ENCODE measurements at regions not wholly inside any gene's neighbourhood (a gene's known extent, or its start where the extent isn't known, plus 50 kb on each side); places are given as distances from the start of the nearest gene placed in this dataset.

DNA sequence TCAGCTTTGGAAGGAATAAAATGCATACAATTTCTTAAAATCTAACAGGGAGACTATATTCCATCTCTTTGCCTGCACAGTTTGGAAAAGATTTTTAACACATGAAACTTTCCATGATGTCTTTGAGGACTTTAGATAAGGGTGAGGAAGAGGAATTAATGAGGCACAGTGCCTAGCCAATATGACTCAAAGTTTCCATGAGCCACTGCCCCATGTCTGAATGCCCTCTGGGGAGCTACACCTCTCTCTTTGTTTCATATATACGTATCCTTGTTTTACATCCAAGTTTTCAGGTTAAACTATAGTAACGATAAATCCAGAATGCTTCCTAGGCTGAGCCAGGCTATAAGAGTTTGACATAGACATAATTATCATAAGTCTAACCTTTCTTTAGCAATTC, 349.3 kb upstream of the TLE4 start:
- TF ChIP-seq POLR2A (IDR thresholded peaks at IDR 0.05): no peak
- TF ChIP-seq, protein P1, sequence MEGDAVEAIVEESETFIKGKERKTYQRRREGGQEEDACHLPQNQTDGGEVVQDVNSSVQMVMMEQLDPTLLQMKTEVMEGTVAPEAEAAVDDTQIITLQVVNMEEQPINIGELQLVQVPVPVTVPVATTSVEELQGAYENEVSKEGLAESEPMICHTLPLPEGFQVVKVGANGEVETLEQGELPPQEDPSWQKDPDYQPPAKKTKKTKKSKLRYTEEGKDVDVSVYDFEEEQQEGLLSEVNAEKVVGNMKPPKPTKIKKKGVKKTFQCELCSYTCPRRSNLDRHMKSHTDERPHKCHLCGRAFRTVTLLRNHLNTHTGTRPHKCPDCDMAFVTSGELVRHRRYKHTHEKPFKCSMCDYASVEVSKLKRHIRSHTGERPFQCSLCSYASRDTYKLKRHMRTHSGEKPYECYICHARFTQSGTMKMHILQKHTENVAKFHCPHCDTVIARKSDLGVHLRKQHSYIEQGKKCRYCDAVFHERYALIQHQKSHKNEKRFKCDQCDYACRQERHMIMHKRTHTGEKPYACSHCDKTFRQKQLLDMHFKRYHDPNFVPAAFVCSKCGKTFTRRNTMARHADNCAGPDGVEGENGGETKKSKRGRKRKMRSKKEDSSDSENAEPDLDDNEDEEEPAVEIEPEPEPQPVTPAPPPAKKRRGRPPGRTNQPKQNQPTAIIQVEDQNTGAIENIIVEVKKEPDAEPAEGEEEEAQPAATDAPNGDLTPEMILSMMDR (IDR thresholded peaks at IDR 0.05): no peak

Measured in ovary (tissue), 3 donors.